Mesodermal cell (in vitro differentiated cells): ENCODE measurements at regions not wholly inside any gene's neighbourhood (a gene's known extent, or its start where the extent isn't known, plus 50 kb on each side); places are given as distances from the start of the nearest gene placed in this dataset.
"Not testable (repeated sequence)": the region's sequence is repeated elsewhere in the genome, so short reads cannot be mapped to it uniquely, and the experiment has no call there.

Experiments
- H3K27ac ChIP-seq: 2 replicates; pipeline ENCODE4 v1.7.0; 2013; ENCODE audit warnings: mild to moderate bottlenecking, low read depth, low read length, moderate library complexity; ENCODE audit not compliant: severe bottlenecking
- H3K36me3 ChIP-seq: 2 replicates; pipeline ENCODE4 v1.7.1; 2013; ENCODE audit warnings: mild to moderate bottlenecking, low read length, moderate library complexity; ENCODE audit not compliant: control insufficient read depth, insufficient read depth
- H3K4me1 ChIP-seq: one replicate; pipeline ENCODE4 v1.7.1; 2013; ENCODE audit warnings: mild to moderate bottlenecking, low read length; ENCODE audit not compliant: insufficient read depth, control insufficient read depth, poor library complexity, severe bottlenecking
- H3K4me3 ChIP-seq: 2 replicates; pipeline ENCODE4 v1.7.0; 2013; ENCODE audit warnings: low read length, control low read depth, mild to moderate bottlenecking; ENCODE audit not compliant: insufficient read depth, poor library complexity, severe bottlenecking; ENCODE audit errors: extremely low read depth
- H3K9me3 ChIP-seq: 2 replicates; pipeline ENCODE4 v1.7.1; 2013; ENCODE audit warnings: mild to moderate bottlenecking, low read length, moderate library complexity; ENCODE audit not compliant: control insufficient read depth
- WGBS, 2 experiments: methylation state at CpG; one replicate each; pipeline ENCODE4 v1.1.5; 2013; ENCODE audit warnings: missing lambda C conversion rate in 2 of 2; ENCODE audit not compliant: insufficient coverage in 2 of 2; 5-methylcytosine and 5-hydroxymethylcytosine counted together

DNA sequence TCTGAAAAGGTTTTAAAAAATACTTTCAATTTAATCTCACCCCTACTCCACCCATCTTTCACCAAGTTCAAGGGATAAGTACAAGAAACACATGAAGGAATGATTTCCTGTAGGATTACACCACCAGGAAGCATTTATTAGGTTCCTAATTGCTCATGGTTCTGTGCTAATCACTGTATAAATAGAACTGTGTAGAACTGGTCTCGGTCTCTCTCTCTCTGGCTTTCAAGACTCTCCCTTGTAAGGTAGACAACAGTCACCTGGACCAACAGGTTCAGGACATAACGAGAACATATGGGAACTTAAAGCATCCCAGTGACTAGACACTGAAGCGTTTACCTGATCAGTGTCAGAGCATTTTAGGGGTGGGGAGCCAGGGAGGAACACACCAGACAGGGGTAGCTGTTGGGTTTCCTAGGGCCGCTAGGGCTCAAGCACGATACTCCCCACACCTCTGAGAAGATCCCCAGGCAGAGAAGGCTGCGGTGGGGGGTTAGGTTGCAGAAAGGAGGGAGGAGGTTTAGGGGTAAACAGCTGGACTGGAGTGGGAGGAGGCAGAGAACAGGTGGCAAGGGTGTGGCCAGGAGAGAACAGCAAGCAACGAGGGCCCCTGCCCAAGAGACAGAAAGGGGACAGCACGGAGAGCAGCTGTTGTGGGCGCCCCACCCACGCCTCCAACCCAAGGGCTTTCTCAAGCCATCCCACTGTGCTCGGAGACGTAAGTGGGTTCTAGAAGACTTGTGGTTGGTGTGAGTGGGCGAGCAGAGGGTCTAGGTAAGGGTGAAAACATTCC lies 52.5 kb upstream of the USP6NL start:
- WGBS, 2 experiments: 84 to 97% methylated on average over 5 to 10 of the region's 13 CpGs
- H3K4me1 ChIP-seq: no peaks in the 10 kb centered on the region
- peaks cover 7% of the 10 kb centered on the region for H3K9me3 ChIP-seq
- H3K4me3 ChIP-seq: no peak overlapping the region
- H3K27ac ChIP-seq: no peak overlapping the region
- H3K36me3 ChIP-seq: no peaks in the 10 kb centered on the region

DNA sequence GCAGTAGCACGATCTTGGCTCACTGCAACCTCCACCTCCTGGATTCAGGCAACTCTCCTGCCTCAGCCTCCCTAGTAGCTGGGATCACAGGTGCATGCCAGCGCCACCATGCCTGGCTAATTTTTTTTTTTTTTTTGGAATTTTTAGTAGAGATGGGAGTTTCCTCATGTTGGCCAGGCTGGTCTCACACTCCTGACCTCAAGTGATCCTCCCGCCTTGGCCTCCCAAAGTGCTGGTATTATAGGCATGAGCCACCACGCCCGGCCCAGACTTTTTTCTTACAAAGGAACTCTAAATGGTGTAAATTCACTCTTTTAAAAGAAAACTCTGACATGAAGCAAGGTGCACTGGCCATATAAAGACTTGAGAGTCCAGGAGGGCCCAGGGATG lies 51.7 kb upstream of the USP6NL start:
- not testable (repeated sequence) for H3K9me3 ChIP-seq, H3K36me3 ChIP-seq, H3K4me1 ChIP-seq, H3K4me3 ChIP-seq, H3K27ac ChIP-seq
- 75 to 100% methylated on average over 1 to 2 of the region's 5 CpGs for WGBS, 2 experiments

DNA sequence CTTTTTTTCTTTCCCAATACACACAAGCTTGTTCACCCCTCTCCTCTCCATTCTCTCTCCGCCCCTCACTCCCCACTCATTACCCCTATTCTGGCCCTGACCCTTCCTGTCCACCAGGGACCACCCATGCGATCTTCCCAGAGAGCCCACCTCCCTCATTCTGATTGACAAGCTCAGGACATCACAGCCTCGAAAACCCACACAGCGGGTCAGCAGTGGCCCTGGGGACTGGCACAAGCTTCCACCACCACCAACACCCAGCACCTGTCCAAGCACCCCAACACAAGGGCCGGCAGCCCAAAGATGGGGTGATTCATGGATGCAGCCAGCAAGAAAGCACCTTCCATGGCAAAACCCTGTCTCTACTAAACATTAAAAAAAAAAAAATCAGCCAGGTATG lies 50.0 kb upstream of the USP6NL start:
- H3K36me3 ChIP-seq: no peaks in the 10 kb centered on the region
- peaks cover 7% of the 10 kb centered on the region for H3K9me3 ChIP-seq
- no peak overlapping the region for H3K27ac ChIP-seq
- no peak overlapping the region for H3K4me3 ChIP-seq
- 92 to 96% methylated on average over 4 to 5 of the region's 5 CpGs for WGBS, 2 experiments
- H3K4me1 ChIP-seq: no peaks in the 10 kb centered on the region
